Fibroblast of mammary gland (primary cell): ENCODE measurements at regions not wholly inside any gene's neighbourhood (a gene's known extent, or its start where the extent isn't known, plus 50 kb on each side); places are given as distances from the start of the nearest gene placed in this dataset.

ENCODE experiments used
- DNase-seq: peaks from one replicate; pipeline ENCODE4 v3.0.0-alpha.2; 2010; ENCODE audit warnings: low read depth
- H3K4me3 ChIP-seq: 2 replicates; pipeline ENCODE4 v1.5.1; 2011; ENCODE audit warnings: low read depth, mild to moderate bottlenecking, low read length, moderate library complexity; ENCODE audit not compliant: control insufficient read depth
- CTCF ChIP-seq: conservative IDR thresholded peaks from 2 replicates; pipeline ENCODE4 v1.5.1; 2011; ENCODE audit warnings: low read depth, low read length, inconsistent platforms; ENCODE audit not compliant: control insufficient read depth, insufficient read depth

- no peak for TF ChIP-seq CTCF
- no peak overlapping the region for H3K4me3 ChIP-seq
- peak; percentile 76 for DNase-seq
Measured at GRCh38 chr1:56331892-56332567, 247.3 kb downstream of the PLPP3 start.

DNA sequence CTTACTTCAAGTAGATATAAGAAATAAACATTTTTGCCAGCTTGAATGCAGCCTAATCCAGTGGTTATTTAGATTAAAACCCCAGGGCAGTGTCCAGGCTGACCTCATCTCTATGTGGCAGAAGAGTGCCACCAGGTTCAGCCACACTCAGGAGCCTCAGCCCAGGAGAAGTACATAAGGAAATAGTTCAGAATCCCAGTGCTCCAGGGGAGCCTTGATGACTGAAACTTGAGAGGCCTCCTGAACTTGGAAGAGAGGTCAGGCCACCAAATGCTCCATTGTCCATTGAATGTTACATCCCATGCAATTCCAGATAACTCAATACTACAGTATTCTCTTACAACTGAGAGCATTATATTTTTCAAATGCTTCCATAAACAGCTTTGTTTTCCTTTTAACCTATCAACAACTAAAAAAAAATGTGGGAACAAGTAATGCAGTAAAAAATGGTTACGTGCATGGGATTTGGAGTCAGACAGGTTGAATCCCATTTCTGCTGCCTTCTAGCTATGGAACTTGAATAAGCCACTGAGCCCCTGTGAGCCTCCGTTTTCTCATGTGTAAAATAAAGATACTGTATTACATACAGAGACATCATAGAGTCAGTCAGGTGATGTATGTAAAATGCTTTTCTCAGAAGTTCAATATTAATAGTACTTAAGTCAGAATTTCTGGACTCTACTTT lies 248.0 kb downstream of the PLPP3 start:
- TF ChIP-seq CTCF = no peak
- H3K4me3 ChIP-seq = no peak overlapping the region
- DNase-seq = no peak

GRCh38 chr1:56330391-56331026 lies 248.9 kb downstream of the PLPP3 start:
- H3K4me3 ChIP-seq = no peak overlapping the region
- peak; percentile 71 for DNase-seq
- TF ChIP-seq CTCF = no peak

- TF ChIP-seq CTCF = no peak
- peak; percentile 27 for DNase-seq
- no peak overlapping the region for H3K4me3 ChIP-seq
Measured at GRCh38 chr1:56329970-56330369, 249.4 kb downstream of the PLPP3 start.

- no peak for TF ChIP-seq CTCF
- no peak for DNase-seq
- H3K4me3 ChIP-seq = no peak overlapping the region
Measured at GRCh38 chr1:56327195-56327594, 252.2 kb downstream of the PLPP3 start.

DNA sequence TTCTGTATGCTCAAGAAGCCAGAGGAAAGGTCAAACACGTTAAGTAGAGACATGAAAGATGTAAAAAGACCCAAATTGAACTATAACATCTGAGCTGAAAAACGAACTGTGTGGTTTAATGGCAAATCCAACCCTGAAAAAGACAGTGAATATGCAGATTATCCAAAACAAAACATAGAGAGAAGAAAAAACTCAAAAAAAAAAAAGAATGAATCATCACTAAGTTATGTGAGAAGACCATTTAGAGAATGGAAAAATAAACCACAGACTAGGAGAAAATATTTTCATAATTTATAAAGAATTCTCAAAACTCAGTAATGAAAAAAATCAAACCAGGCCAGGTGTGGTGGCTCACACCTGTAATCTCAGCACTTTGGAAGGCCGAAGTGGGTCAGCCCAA lies 253.3 kb downstream of the PLPP3 start:
- no peak overlapping the region for H3K4me3 ChIP-seq
- DNase-seq = no peak
- TF ChIP-seq CTCF = no peak
